AG04450 (cell line): ENCODE measurements at regions not wholly inside any gene's neighbourhood (a gene's known extent, or its start where the extent isn't known, plus 50 kb on each side); places are given as distances from the start of the nearest gene placed in this dataset.

Source experiments
- CTCF ChIA-PET: fragments of 300-600, 350-600 bp; formaldehyde crosslinking; extraction: SDS; loops from one replicate; lab custom pipeline; 2022; ENCODE audit warnings: antibody characterized with exemption, inconsistent platforms; lab: Charles Lee
- POLR2A ChIA-PET: fragments of 350-600 bp; formaldehyde crosslinking; extraction: SDS; loops from one replicate; lab custom pipeline; 2021; ENCODE audit warnings: antibody characterized with exemption, inconsistent platforms; lab: Yijun Ruan, JAX
- DNase-seq: peaks from one replicate; pipeline ENCODE4 v3.0.0-alpha.2; 2011; ENCODE audit warnings: low read depth, low spot score
- H3K27ac ChIP-seq: one replicate; pipeline ENCODE4 v1.5.1; 2012; ENCODE audit warnings: low read depth, low read length, control low read depth
- H3K27me3 ChIP-seq: one replicate; pipeline ENCODE4 v1.6.0; 2012; ENCODE audit warnings: low read length; ENCODE audit not compliant: control insufficient read depth, insufficient read depth
- H3K4me3 ChIP-seq: 2 replicates; pipeline ENCODE4 v1.5.1; 2011; ENCODE audit warnings: mild to moderate bottlenecking, low read depth, low read length, control low read depth
- H3K9me3 ChIP-seq: 2 replicates; pipeline ENCODE4 v1.5.1; 2012; ENCODE audit warnings: low read length; ENCODE audit not compliant: control insufficient read depth, insufficient read depth
- TF ChIP-seq, protein P1 (sequence below): IDR thresholded peaks from 2 replicates; pipeline ENCODE4 v1.5.1; 2011; ENCODE audit warnings: low read depth, low read length, control low read depth, inconsistent platforms

DNA sequence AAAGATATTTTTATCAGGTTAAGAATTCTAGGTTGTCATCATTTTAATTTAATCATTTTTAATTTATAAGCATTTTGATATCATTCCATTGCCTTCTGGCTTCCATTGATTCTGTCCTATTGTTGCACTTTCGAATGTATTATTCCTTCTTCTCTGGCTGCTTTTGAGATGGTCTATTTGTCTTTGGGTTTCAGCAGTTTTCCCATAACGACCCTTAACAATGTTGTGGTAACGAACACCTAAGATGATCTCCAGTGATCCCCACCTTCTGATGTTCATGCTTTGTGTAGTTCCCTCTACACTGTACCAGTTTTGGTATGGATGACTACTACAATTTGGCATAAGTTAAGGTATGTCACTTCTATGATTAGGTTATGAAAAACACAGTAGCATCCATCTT lies 59.9 kb downstream of the MINAR1 start:
- no peaks in the 10 kb centered on the region for H3K9me3 ChIP-seq
- no peak overlapping the region for H3K4me3 ChIP-seq
- POLR2A ChIA-PET, result no interaction called here
- no peak overlapping the region for H3K27ac ChIP-seq
- H3K27me3 ChIP-seq, result no peaks in the 10 kb centered on the region
- TF ChIP-seq, protein P1, sequence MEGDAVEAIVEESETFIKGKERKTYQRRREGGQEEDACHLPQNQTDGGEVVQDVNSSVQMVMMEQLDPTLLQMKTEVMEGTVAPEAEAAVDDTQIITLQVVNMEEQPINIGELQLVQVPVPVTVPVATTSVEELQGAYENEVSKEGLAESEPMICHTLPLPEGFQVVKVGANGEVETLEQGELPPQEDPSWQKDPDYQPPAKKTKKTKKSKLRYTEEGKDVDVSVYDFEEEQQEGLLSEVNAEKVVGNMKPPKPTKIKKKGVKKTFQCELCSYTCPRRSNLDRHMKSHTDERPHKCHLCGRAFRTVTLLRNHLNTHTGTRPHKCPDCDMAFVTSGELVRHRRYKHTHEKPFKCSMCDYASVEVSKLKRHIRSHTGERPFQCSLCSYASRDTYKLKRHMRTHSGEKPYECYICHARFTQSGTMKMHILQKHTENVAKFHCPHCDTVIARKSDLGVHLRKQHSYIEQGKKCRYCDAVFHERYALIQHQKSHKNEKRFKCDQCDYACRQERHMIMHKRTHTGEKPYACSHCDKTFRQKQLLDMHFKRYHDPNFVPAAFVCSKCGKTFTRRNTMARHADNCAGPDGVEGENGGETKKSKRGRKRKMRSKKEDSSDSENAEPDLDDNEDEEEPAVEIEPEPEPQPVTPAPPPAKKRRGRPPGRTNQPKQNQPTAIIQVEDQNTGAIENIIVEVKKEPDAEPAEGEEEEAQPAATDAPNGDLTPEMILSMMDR, result no peak
- DNase-seq, result no peak
- CTCF ChIA-PET, result no interaction called here

DNA sequence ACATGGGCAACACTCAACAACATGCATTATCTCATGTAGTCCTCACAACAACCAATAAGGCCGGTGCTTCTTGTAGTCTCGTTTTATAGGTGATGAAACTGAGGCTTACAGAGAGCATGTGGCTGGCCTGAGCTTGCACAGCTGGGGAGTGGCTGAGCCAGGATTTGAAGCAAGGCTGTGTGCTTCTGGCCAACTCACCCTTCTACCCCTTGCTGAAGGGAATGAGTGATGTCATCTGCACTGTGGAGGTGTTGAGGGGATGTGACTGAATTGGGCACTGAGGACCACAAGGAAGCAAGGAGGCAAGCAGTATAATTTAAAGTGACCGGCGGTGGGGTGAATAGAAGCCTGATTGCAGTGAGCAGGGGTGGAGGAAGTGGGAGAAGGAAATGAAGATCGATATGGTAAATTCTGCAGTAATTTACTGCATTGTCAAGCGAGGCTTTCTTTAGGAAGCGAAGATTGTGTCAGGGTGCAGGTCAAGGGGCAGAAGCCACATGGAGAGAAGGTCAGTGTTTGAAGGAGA lies 62.3 kb downstream of the MINAR1 start:
- DNase-seq, result no peak
- Histone ChIP-seq H3K27me3 (no peaks in the 10 kb centered on the region), H3K9me3 (no peaks in the 10 kb centered on the region), H3K27ac (no peak overlapping the region), H3K4me3 (no peak overlapping the region)
- ChIA-PET CTCF (no interaction called here), POLR2A (no interaction called here)
- TF ChIP-seq, protein P1, result no peak

DNA sequence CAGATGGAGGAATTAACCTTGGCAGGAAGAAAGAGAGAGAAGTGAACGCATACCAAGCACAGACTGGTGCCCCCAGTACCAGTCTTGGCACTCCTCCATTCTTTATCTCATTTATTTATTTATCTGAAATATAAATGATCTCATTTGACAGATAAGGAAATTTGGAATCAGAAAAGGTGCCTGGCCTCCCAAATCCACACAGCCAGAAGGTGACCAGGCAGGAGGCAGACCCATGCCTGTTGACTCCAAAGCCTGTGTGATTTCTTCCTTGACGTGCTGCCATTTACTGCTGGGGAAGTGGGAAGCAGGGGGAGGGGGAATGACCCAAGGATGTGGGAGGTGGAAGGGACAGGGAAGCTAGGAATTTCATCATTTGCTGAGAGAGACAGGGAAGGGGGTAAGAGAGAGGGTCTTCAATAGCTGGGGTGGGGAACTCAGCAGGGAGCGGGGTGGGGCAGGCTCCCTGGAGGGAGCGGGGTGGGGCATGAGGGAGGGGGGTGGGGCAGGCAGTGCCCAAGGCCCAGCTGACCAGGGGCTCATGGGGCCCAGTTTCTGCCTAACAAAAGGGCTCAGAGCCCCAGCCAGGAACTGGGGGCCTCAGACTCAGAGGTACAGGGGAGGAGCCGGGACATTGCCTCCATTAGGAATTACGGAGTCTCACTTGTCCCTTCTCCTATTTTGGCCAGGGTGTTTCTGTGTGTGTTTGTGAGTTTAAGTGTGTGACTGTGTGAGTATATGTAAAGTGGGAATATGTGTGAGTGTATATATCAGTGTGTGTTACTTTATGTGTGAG lies 63.0 kb downstream of the MINAR1 start:
- ChIA-PET POLR2A (no interaction called here), CTCF (no interaction called here)
- H3K4me3 ChIP-seq, result no peak overlapping the region
- TF ChIP-seq, protein P1, result no peak
- H3K27ac ChIP-seq, result no peak overlapping the region
- no peaks in the 10 kb centered on the region for H3K9me3 ChIP-seq
- no peaks in the 10 kb centered on the region for H3K27me3 ChIP-seq
- no peak for DNase-seq

DNA sequence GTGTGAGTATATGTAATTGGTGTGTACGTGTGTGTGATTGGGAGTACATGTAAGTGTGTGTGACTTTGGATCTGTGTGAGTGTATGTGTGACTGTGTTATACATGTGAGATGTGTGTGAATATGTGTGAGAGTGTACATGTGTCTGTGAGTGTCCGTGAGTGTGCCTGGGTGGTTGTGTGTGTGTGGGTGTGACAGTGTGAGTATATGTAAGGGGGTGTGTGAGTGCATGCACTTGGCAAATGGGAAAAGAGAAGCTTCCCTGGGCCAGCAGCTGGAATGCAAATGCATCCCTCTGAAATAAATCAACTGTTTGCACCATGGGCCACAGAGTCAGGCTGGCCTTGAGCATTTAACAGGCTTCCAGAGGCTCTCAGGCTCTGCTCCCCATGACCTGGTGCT lies 63.6 kb downstream of the MINAR1 start:
- H3K27me3 ChIP-seq, result no peaks in the 10 kb centered on the region
- ChIA-PET CTCF (no interaction called here), POLR2A (no interaction called here)
- no peak for DNase-seq
- TF ChIP-seq, protein P1, result no peak
- no peaks in the 10 kb centered on the region for H3K9me3 ChIP-seq
- H3K4me3 ChIP-seq, result no peak overlapping the region
- H3K27ac ChIP-seq, result no peak overlapping the region

DNA sequence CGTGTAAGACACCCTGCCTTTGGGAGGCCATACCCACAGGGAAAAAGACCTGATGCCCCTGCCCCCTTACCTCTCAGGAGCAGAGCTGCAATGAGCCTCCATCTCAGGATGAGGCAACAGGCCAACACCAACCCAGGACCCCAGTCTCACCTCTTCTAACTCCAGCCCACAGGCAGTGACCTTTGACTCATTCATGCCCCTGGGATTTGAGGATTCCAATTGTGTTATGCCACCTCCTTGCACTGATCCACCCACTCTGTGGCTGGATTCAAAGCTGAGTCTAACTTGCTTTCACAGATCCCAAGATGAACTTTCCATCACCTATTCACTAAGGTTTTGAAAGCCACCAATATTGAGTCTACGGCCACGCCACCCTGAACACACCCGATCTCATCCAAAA lies 64.7 kb downstream of the MINAR1 start:
- H3K27ac ChIP-seq, result no peak overlapping the region
- TF ChIP-seq, protein P1, result no peak
- H3K9me3 ChIP-seq, result no peaks in the 10 kb centered on the region
- H3K4me3 ChIP-seq, result no peak overlapping the region
- H3K27me3 ChIP-seq, result no peaks in the 10 kb centered on the region
- POLR2A ChIA-PET, result no interaction called here
- CTCF ChIA-PET, result no interaction called here
- no peak for DNase-seq
